GM19240 (cell line): ENCODE measurements at regions not wholly inside any gene's neighbourhood (a gene's known extent, or its start where the extent isn't known, plus 50 kb on each side); places are given as distances from the start of the nearest gene placed in this dataset.
"Not testable (repeated sequence)": the region's sequence is repeated elsewhere in the genome, so short reads cannot be mapped to it uniquely, and the experiment has no call there.

Experiments
- DNase-seq: peaks from one replicate; pipeline ENCODE4 v3.0.0; 2011; ENCODE audit warnings: low spot score; ENCODE audit not compliant: insufficient read length

GRCh38 chr6:51300510-51300909 is 481.8 kb downstream of the TFAP2B start:
- DNase-seq, result no peak

- DNase-seq, result no peak
Measured at GRCh38 chr6:51301962-51302361, 483.3 kb downstream of the TFAP2B start.

GRCh38 chr6:51302431-51302830 is 483.8 kb downstream of the TFAP2B start:
- no peak for DNase-seq

GRCh38 chr6:51303338-51303737 is 484.7 kb downstream of the TFAP2B start:
- no peak for DNase-seq

GRCh38 chr6:51314965-51315364 is 496.3 kb downstream of the TFAP2B start:
- DNase-seq, result no peak

- no peak for DNase-seq
Measured at GRCh38 chr6:51318674-51319073, 500.0 kb downstream of the TFAP2B start.

GRCh38 chr6:51321477-51321876 is 502.8 kb downstream of the TFAP2B start:
- not testable (repeated sequence) for DNase-seq

GRCh38 chr6:51322505-51322904 is 503.8 kb downstream of the TFAP2B start:
- no peak for DNase-seq

GRCh38 chr6:51323056-51323455 is 504.4 kb downstream of the TFAP2B start:
- DNase-seq, result no peak

- no peak for DNase-seq
Measured at GRCh38 chr6:51330971-51331370, 512.3 kb downstream of the TFAP2B start.

- DNase-seq, result no peak
Measured at GRCh38 chr6:51335543-51335942, 516.9 kb downstream of the TFAP2B start.

- no peak for DNase-seq
Measured at GRCh38 chr6:51336185-51336584, 517.5 kb downstream of the TFAP2B start.

- no peak for DNase-seq
Measured at GRCh38 chr6:51337277-51337676, 518.6 kb downstream of the TFAP2B start.

GRCh38 chr6:51339108-51339507 is 520.4 kb downstream of the TFAP2B start:
- no peak for DNase-seq

- DNase-seq, result no peak
Measured at GRCh38 chr6:51339728-51340127, 521.1 kb downstream of the TFAP2B start.

- DNase-seq, result no peak
Measured at GRCh38 chr6:51342393-51342792, 523.7 kb downstream of the TFAP2B start.

- no peak for DNase-seq
Measured at GRCh38 chr6:51349857-51350256, 531.2 kb downstream of the TFAP2B start.

- DNase-seq, result no peak
Measured at GRCh38 chr6:51350308-51350904, 531.7 kb downstream of the TFAP2B start.

GRCh38 chr6:51352506-51353029 is 533.9 kb downstream of the TFAP2B start:
- DNase-seq, result no peak

GRCh38 chr6:51360287-51360686 is 541.6 kb downstream of the TFAP2B start:
- DNase-seq, result no peak

GRCh38 chr6:51365566-51365965 is 546.9 kb downstream of the TFAP2B start:
- DNase-seq, result no peak

- no peak for DNase-seq
Measured at GRCh38 chr6:51369485-51369884, 550.8 kb downstream of the TFAP2B start.

- no peak for DNase-seq
Measured at GRCh38 chr6:51382847-51383246, 564.2 kb downstream of the TFAP2B start.

- no peak for DNase-seq
Measured at GRCh38 chr6:51384736-51385135, 566.1 kb downstream of the TFAP2B start.
